IMR-90 (cell line): ENCODE measurements at regions not wholly inside any gene's neighbourhood (a gene's known extent, or its start where the extent isn't known, plus 50 kb on each side); places are given as distances from the start of the nearest gene placed in this dataset.

ENCODE experiments used
- ATAC-seq: fragments of 200-7000 bp; cut with Tn5 transposase; 2 replicates; pipeline ENCODE4 v1.9.1; 2020; ENCODE audit warnings: low read depth, mild to moderate bottlenecking, moderate library complexity
- BruUV-seq: library from RNA; stranded (reverse); fragments of 400-500 nt; replicated peaks from 2 replicates; lab custom pipeline; 2021; lab: Mats Ljungman, UMichigan
- CTCF ChIA-PET: fragments of 300-600 bp; formaldehyde crosslinking; extraction: SDS; loops from one replicate; lab custom pipeline; 2021; ENCODE audit warnings: antibody characterized with exemption; lab: Yijun Ruan, JAX
- POLR2A ChIA-PET: fragments of 300-600 bp; sonication (Branson Sonifier 250); formaldehyde crosslinking; loops from one replicate; lab custom pipeline; 2022; ENCODE audit warnings: antibody characterized with exemption; ENCODE audit not compliant: unreplicated experiment; lab: Charles Lee
- DNase-seq: peaks from one replicate; pipeline ENCODE4 v3.0.0; 2013
- H2AFZ ChIP-seq: replicated peaks from 2 replicates; pipeline ENCODE3; 2013; ENCODE audit warnings: low read length, mild to moderate bottlenecking; ENCODE audit not compliant: poor library complexity
- H2AK5ac ChIP-seq: 2 replicates; pipeline ENCODE4 v1.6.1; 2013; ENCODE audit warnings: low read depth, low read length, inconsistent platforms
- H2AK9ac ChIP-seq: replicated peaks from 2 replicates; pipeline ENCODE3; 2013; ENCODE audit warnings: mild to moderate bottlenecking, low read depth, low read length, moderate library complexity; ENCODE audit not compliant: poor library complexity
- H2BK120ac ChIP-seq: 2 replicates; pipeline ENCODE4 v1.6.1; 2013; ENCODE audit warnings: low read depth, low read length, inconsistent platforms
- H2BK15ac ChIP-seq: 3 replicates; pipeline ENCODE4 v1.6.1; 2013; ENCODE audit warnings: low read depth, low read length, inconsistent platforms
- H2BK20ac ChIP-seq: 2 replicates; pipeline ENCODE4 v1.6.1; 2013; ENCODE audit warnings: low read depth, mild to moderate bottlenecking, inconsistent platforms, low read length, moderate library complexity
- H2BK5ac ChIP-seq: 2 replicates; pipeline ENCODE4 v1.6.1; 2013; ENCODE audit warnings: mild to moderate bottlenecking, low read depth, low read length, inconsistent platforms; ENCODE audit not compliant: poor library complexity, severe bottlenecking
- H3K14ac ChIP-seq: replicated peaks from 2 replicates; pipeline ENCODE4 v1.6.1; 2013; ENCODE audit warnings: low read depth, low read length, inconsistent platforms
- H3K18ac ChIP-seq: 2 replicates; pipeline ENCODE4 v1.6.1; 2013; ENCODE audit warnings: low read depth, low read length, control low read depth
- H3K23ac ChIP-seq: 2 replicates; pipeline ENCODE4 v1.6.1; 2013; ENCODE audit warnings: low read depth, low read length, inconsistent platforms
- H3K27ac ChIP-seq: 2 replicates; pipeline ENCODE4 v1.5.1; 2013; ENCODE audit warnings: mild to moderate bottlenecking, control low read depth, low read length; ENCODE audit not compliant: insufficient read depth
- H3K27me3 ChIP-seq: 2 replicates; pipeline ENCODE4 v1.6.1; 2013; ENCODE audit warnings: low read length; ENCODE audit not compliant: control insufficient read depth, insufficient read depth
- H3K36me3 ChIP-seq: 2 replicates; pipeline ENCODE4 v1.6.1; 2013; ENCODE audit warnings: low read length, mixed read lengths; ENCODE audit not compliant: control insufficient read depth, insufficient read depth
- H3K4ac ChIP-seq: 2 replicates; pipeline ENCODE4 v1.6.1; 2013; ENCODE audit warnings: low read depth, low read length, inconsistent platforms
- H3K4me1 ChIP-seq: 2 replicates; pipeline ENCODE4 v1.6.1; 2013; ENCODE audit warnings: low read length, mixed read lengths; ENCODE audit not compliant: control insufficient read depth, insufficient read depth
- H3K4me2 ChIP-seq: 2 replicates; pipeline ENCODE4 v1.6.1; 2013; ENCODE audit warnings: low read depth, mild to moderate bottlenecking, control low read depth, low read length, moderate library complexity
- H3K4me3 ChIP-seq: 2 replicates; pipeline ENCODE4 v1.5.1; 2013; ENCODE audit warnings: low read depth, mild to moderate bottlenecking, control low read depth, low read length, moderate library complexity; ENCODE audit not compliant: insufficient read depth
- H3K56ac ChIP-seq: 2 replicates; pipeline ENCODE4 v1.6.1; 2013; ENCODE audit warnings: low read length, inconsistent platforms; ENCODE audit not compliant: insufficient read depth; ENCODE audit errors: extremely low read depth
- H3K79me1 ChIP-seq, 2 experiments: 2 replicates each; pipeline ENCODE4 v1.6.1; 2013; ENCODE audit warnings: low read length in 2 of 2, inconsistent platforms in 1 of 2, low read depth in 1 of 2
- H3K9ac ChIP-seq: 2 replicates; pipeline ENCODE4 v1.6.1; 2013; ENCODE audit warnings: low read depth, low read length, control low read depth
- H3K9me1 ChIP-seq: 2 replicates; pipeline ENCODE4 v1.6.1; 2013; ENCODE audit warnings: low read length, inconsistent platforms; ENCODE audit not compliant: insufficient read depth
- H3K9me3 ChIP-seq: 2 replicates; pipeline ENCODE4 v1.6.1; 2013; ENCODE audit warnings: low read length; ENCODE audit not compliant: control insufficient read depth, insufficient read depth
- H4K20me1 ChIP-seq: 2 replicates; pipeline ENCODE4 v1.6.1; 2013; ENCODE audit warnings: low read length, inconsistent platforms; ENCODE audit not compliant: insufficient read depth
- H4K5ac ChIP-seq: 2 replicates; pipeline ENCODE4 v1.6.1; 2013; ENCODE audit warnings: mild to moderate bottlenecking, low read depth, low read length, control low read depth
- H4K8ac ChIP-seq, 2 experiments: 2 replicates each; pipeline ENCODE4 v1.6.1; 2013; ENCODE audit warnings: low read depth in 2 of 2, low read length in 2 of 2, control low read depth in 1 of 2, inconsistent platforms in 1 of 2
- H4K91ac ChIP-seq: 2 replicates; pipeline ENCODE4 v1.6.1; 2013; ENCODE audit warnings: low read depth, low read length, inconsistent platforms; ENCODE audit not compliant: insufficient read depth
- BHLHE40 ChIP-seq: fragments of 150-350 bp; IDR thresholded peaks from 2 replicates; pipeline ENCODE4 v1.6.1; 2016; ENCODE audit warnings: mild to moderate bottlenecking, low read depth, low read length
- CHD1 ChIP-seq: IDR thresholded peaks from 2 replicates; pipeline ENCODE4 v1.6.1; 2012; ENCODE audit warnings: low read depth, low read length, improper control_type of control experiment
- FOS ChIP-seq: fragments of 150-350 bp; IDR thresholded peaks from 2 replicates; pipeline ENCODE4 v1.6.1; 2016; ENCODE audit warnings: low read depth, low read length
- MAFK ChIP-seq: IDR thresholded peaks from 2 replicates; pipeline ENCODE4 v1.6.1; 2012; ENCODE audit warnings: low read depth, low read length, improper control_type of control experiment
- MAZ ChIP-seq: IDR thresholded peaks from 2 replicates; pipeline ENCODE4 v1.6.1; 2012; ENCODE audit warnings: low read depth, mild to moderate bottlenecking, low read length, improper control_type of control experiment, moderate library complexity, borderline replicate concordance
- MXI1 ChIP-seq: IDR thresholded peaks from 2 replicates; pipeline ENCODE4 v1.6.1; 2012; ENCODE audit warnings: low read depth, mild to moderate bottlenecking, low read length, moderate library complexity, borderline replicate concordance
- NFE2L2 ChIP-seq: fragments of 150-350 bp; IDR thresholded peaks from 2 replicates; pipeline ENCODE4 v1.6.1; 2016; ENCODE audit warnings: low read depth, mild to moderate bottlenecking, low read length
- POLR2A ChIP-seq: IDR thresholded peaks from 2 replicates; pipeline ENCODE4 v1.6.1; 2012; ENCODE audit warnings: mild to moderate bottlenecking, low read depth, low read length
- RAD21 ChIP-seq: IDR thresholded peaks from 2 replicates; pipeline ENCODE4 v1.6.1; 2012; ENCODE audit warnings: low read length, improper control_type of control experiment
- RCOR1 ChIP-seq: IDR thresholded peaks from 2 replicates; pipeline ENCODE4 v1.6.1; 2012; ENCODE audit warnings: mild to moderate bottlenecking, low read length, improper control_type of control experiment; ENCODE audit not compliant: insufficient replicate concordance
- WGBS, 2 experiments: methylation state at CpG; one replicate each; pipeline versions ENCODE4 v1.1.5 to v1.1.7; 2013; ENCODE audit warnings: missing lambda C conversion rate in 2 of 2; ENCODE audit not compliant: insufficient read length in 1 of 2; ENCODE audit errors: extremely low coverage in 2 of 2; 5-methylcytosine and 5-hydroxymethylcytosine counted together
- dilution Hi-C: fragments of 300-500 bp; cut with HindIII; formaldehyde crosslinking; loops from one replicate; pipeline ENCODE4 v1.14.3; 2018; ENCODE audit warnings: low sequenced_read_pairs; ENCODE audit not compliant: unreplicated experiment
- in situ Hi-C: fragments of 300-500 bp; cut with MboI; formaldehyde crosslinking; loops from 3 replicates; pipeline ENCODE4 v1.14.3; 2019; ENCODE audit warnings: low sequenced_read_pairs, inconsistent platforms, mixed read lengths
- intact Hi-C: fragments of 100-400 bp; cut with micrococcal nuclease; formaldehyde crosslinking; loops from 2 replicates; pipeline ENCODE4 v1.10.0; 2022

- no TSS peak for BruUV-seq
- H3K4me3 ChIP-seq: no peak overlapping the region
- H3K27me3 ChIP-seq: no peaks in the 10 kb centered on the region; the same call in 1 of the 2 replicates
- H2AK5ac ChIP-seq: no peak overlapping the region
- H3K9me1 ChIP-seq: 0 out of 2 replicates have a peak, but pooled peaks cover 4% of the 10 kb centered on the region
- no peaks in the 10 kb centered on the region for H3K9me3 ChIP-seq
- peaks cover 2% of the 10 kb centered on the region; the same call in 1 of the 2 replicates for H3K4me1 ChIP-seq
- no peak overlapping the region for H3K56ac ChIP-seq
- DNase-seq (no peak), ATAC-seq (no peak)
- no peak overlapping the region for H2AFZ ChIP-seq
- no peak overlapping the region for H4K91ac ChIP-seq
- ChIA-PET CTCF (interaction anchor here (0.6 kb wide), 1 partner anchor 916 kb away, joined by 4 read pairs; no protein-coding TSS in a partner anchor), POLR2A (no interaction called here)
- peak overlapping the region; percentile 45; the same call in 1 of the 2 replicates for H3K4me2 ChIP-seq
- no peak overlapping the region for H4K5ac ChIP-seq
- H3K23ac ChIP-seq: no peak overlapping the region
- no peaks in the 10 kb centered on the region for H3K36me3 ChIP-seq
- H3K79me1 ChIP-seq: no peaks in the 10 kb centered on the region
- H2BK20ac ChIP-seq: no peak overlapping the region; the same call in 1 of the 2 replicates
- dilution Hi-C loops: no loop called here
- no peak overlapping the region for H3K4ac ChIP-seq
- no peaks in the 10 kb centered on the region for H4K20me1 ChIP-seq
- no peak overlapping the region for H4K8ac ChIP-seq
- no peak overlapping the region for H2BK15ac ChIP-seq
- no peak overlapping the region for H3K9ac ChIP-seq
- no peak for TF ChIP-seq POLR2A
- no peak for TF ChIP-seq NFE2L2
- TF ChIP-seq BHLHE40: no peak
- no peak for TF ChIP-seq MAZ
- TF ChIP-seq FOS: no peak
- no peak for TF ChIP-seq MAFK
- no peak for TF ChIP-seq RAD21
- TF ChIP-seq RCOR1: no peak
- no peak for TF ChIP-seq CHD1
- TF ChIP-seq MXI1: no peak
- intact Hi-C loops: no loop called here
- H2AK9ac ChIP-seq: no peak overlapping the region
- no peak overlapping the region for H3K18ac ChIP-seq
- H2BK5ac ChIP-seq: no peak overlapping the region
- no peak overlapping the region for H3K14ac ChIP-seq
- in situ Hi-C loops: no loop called here
- H3K27ac ChIP-seq: no peak overlapping the region
- no CpG with 5 or more reads among the region's 3 CpGs for whole genome bisulfite sequencing, 2 experiments
- no peak overlapping the region for H2BK120ac ChIP-seq
Observed at GRCh38 chr2:7895289-7895688, 786.6 kb upstream of the ID2 start.
